ENCODE measurements at regions not wholly inside any gene's neighbourhood (a gene's known extent, or its start where the extent isn't known, plus 50 kb on each side); places are given as distances from the start of the nearest gene placed in this dataset.

GRCh38 chr4:156029691-156030090 lies 76.0 kb upstream of the CTSO start:
- no peak for DNase-seq (ENCODE audit: low read depth in 2 of 3, low spot score in 2 of 3)

- DNase-seq (ENCODE audit: low read depth in 2 of 3, low spot score in 2 of 3), result no peak
These were observed 67.6 kb upstream of the CTSO start for GRCh38 chr4:156021298-156021697.

GRCh38 chr4:156019246-156019645 lies 65.6 kb upstream of the CTSO start:
- DNase-seq (ENCODE audit: low read depth in 2 of 3, low spot score in 2 of 3), result no peak

GRCh38 chr4:156018383-156018782 lies 64.7 kb upstream of the CTSO start:
- no peak for DNase-seq (ENCODE audit: low read depth in 2 of 3, low spot score in 2 of 3)

GRCh38 chr4:156015781-156016180 lies 62.1 kb upstream of the CTSO start:
- DNase-seq (ENCODE audit: low read depth in 2 of 3, low spot score in 2 of 3), result no peak

- no peak for DNase-seq (ENCODE audit: low read depth in 2 of 3, low spot score in 2 of 3)
These were observed 52.5 kb upstream of the CTSO start for GRCh38 chr4:156006192-156006591.
